H1 (cell line): ENCODE measurements at regions not wholly inside any gene's neighbourhood (a gene's known extent, or its start where the extent isn't known, plus 50 kb on each side); places are given as distances from the start of the nearest gene placed in this dataset.

Experiments
- E2F6 ChIP-seq: IDR thresholded peaks from 2 replicates; pipeline ENCODE4 v1.6.1; 2012; ENCODE audit warnings: inconsistent platforms
- PHF8 ChIP-seq: fragments of 200-600 bp; sonication (generic); conservative IDR thresholded peaks from 2 replicates; pipeline ENCODE4 v1.7.1; 2012; ENCODE audit warnings: low read depth, mild to moderate bottlenecking, inconsistent platforms, low read length, moderate library complexity
- SIX5 ChIP-seq: IDR thresholded peaks from 2 replicates; pipeline ENCODE4 v1.6.1; 2011; ENCODE audit warnings: mild to moderate bottlenecking, low read depth, low read length
- SP1 ChIP-seq: IDR thresholded peaks from 2 replicates; pipeline ENCODE4 v1.6.1; 2011; ENCODE audit warnings: low read depth, low read length
- TBP ChIP-seq: IDR thresholded peaks from 2 replicates; pipeline ENCODE4 v1.6.1; 2011; ENCODE audit warnings: low read depth, low read length, improper control_type of control experiment
- TCF12 ChIP-seq: IDR thresholded peaks from 2 replicates; pipeline ENCODE4 v1.6.1; 2011; ENCODE audit warnings: low read depth, mild to moderate bottlenecking, low read length
- TEAD4 ChIP-seq: IDR thresholded peaks from 2 replicates; pipeline ENCODE4 v1.6.1; 2012; ENCODE audit warnings: low read depth, low read length, inconsistent platforms, mixed read lengths

GRCh38 chr10:47231414-47231813, 68.6 kb upstream of the GDF10 start (continued):
- TF ChIP-seq PHF8: no peak
- no peak for TF ChIP-seq TCF12
- no peak for TF ChIP-seq E2F6
- no peak for TF ChIP-seq TEAD4
- TF ChIP-seq TBP: no peak
- TF ChIP-seq SIX5: no peak
- TF ChIP-seq SP1: no peak
